ENCODE measurements at regions not wholly inside any gene's neighbourhood (a gene's known extent, or its start where the extent isn't known, plus 50 kb on each side); places are given as distances from the start of the nearest gene placed in this dataset.
A peak's percentile ranks its signal among the peaks of the same experiment; 100 is the strongest.
"Not testable (repeated sequence)": the region's sequence is repeated elsewhere in the genome, so short reads cannot be mapped to it uniquely, and the experiment has no call there.

GRCh38 chrX:65821721-65822496 is 154.5 kb downstream of the MSN start:
- DNase-seq: peak; percentile 35 to 39

- not testable (repeated sequence) for DNase-seq
Observed at GRCh38 chrX:65819983-65820382, 152.5 kb downstream of the MSN start.

GRCh38 chrX:65813245-65813644 is 145.8 kb downstream of the MSN start:
- DNase-seq: no peak

- no peak for DNase-seq
Observed at GRCh38 chrX:65811558-65812228, 144.2 kb downstream of the MSN start.
